NCI-H510A treated with DMSO at 0.1 percent for 48 hours (cell line): ENCODE measurements at regions not wholly inside any gene's neighbourhood (a gene's known extent, or its start where the extent isn't known, plus 50 kb on each side); places are given as distances from the start of the nearest gene placed in this dataset.
"Not testable (repeated sequence)": the region's sequence is repeated elsewhere in the genome, so short reads cannot be mapped to it uniquely, and the experiment has no call there.

Experiments
- DNase-seq: peaks from one replicate; lab custom pipeline; 2025; lab: John Stamatoyannopoulos, UW

DNA sequence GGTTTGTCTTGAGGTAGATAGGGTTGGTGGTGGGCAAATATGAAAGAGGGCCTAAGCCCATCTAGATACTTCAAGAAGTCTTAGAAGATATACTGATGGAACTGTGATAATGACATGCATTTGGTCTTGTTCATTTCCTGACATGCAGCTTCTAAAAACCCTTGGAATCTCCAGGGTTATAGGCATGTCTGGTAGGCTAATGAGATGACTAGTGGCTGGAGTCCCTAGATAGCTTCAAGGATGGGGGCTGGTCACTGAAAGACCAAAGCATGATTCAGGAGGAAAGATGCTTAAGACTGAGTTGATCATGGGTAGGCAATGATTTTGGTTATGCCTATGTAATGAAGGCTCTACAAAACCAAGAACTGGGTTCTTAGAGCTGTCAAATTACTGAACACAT lies 217.9 kb upstream of the MOCS1 start:
- no peak for DNase-seq

- no peak for DNase-seq
Observed at GRCh38 chr6:40148882-40149573, 214.8 kb upstream of the MOCS1 start.

GRCh38 chr6:40146902-40147301 lies 212.6 kb upstream of the MOCS1 start:
- DNase-seq, result no peak

DNA sequence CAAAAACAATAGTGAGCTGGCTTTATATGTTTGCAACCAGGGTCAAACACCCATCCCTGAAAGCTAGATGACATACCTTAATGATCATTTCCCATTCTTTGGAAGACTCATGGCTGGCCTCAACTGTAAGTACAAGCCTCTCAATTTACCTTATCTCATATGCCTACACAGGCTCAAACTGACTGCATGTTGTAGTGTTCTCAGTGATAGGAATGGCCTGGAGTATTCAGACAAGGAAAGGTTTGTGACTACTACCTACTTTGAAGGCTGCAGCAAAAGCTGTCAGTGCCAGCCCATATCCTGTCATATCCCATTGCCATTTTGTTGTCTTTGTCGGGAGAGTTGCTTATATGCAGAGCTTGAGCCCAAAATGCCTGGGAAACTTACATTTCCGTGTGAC lies 205.2 kb upstream of the MOCS1 start:
- DNase-seq, result no peak

- no peak for DNase-seq
Observed at GRCh38 chr6:40138273-40138720, 204.0 kb upstream of the MOCS1 start.

DNA sequence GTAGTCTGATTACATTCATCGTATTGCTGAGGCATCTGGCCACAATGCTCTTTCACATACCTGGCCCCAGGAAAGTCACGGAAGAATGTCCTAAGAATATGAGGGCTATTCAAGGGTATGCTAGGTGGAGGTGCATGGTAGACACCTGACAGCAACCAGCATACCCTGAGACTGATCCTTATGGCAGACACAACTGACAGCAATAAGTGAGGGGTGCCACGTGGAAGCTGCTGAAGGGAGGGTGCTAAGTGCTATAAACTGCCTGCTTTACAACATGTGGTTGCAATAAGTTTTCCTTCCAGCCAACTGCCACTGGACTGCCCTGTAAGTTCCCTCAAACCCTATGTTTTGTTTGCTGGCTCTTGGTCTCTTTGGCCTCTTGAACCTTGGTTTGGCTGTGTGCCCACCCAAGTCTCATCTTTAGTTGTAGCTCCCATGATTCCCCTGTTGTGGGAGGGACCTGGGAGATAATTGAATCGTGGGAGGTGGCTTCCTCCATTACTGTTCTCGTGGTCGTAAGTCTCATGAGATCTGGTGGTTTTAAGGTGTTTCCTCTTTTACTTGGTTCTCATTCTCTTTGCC lies 201.3 kb upstream of the MOCS1 start:
- no peak for DNase-seq

GRCh38 chr6:40133981-40134380 lies 199.7 kb upstream of the MOCS1 start:
- not testable (repeated sequence) for DNase-seq

DNA sequence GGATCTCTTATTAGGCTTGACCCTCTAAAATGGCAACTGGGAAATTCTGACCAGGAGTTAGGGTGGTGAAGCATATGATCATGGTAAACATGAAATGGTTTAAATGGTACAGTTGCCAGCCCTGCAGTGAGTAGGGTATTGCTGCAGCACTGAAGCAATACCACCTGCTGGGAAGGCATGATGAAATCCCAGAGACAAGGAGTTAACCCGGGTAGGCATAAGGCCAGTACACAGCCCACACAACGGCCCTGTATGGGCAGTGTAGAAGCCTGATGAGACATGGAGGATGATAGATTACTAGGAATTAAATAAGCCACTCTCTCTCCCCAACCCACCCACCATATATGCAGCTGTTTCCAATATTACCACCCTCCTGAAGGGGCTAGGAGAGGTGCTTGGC lies 197.4 kb upstream of the MOCS1 start:
- no peak for DNase-seq

DNA sequence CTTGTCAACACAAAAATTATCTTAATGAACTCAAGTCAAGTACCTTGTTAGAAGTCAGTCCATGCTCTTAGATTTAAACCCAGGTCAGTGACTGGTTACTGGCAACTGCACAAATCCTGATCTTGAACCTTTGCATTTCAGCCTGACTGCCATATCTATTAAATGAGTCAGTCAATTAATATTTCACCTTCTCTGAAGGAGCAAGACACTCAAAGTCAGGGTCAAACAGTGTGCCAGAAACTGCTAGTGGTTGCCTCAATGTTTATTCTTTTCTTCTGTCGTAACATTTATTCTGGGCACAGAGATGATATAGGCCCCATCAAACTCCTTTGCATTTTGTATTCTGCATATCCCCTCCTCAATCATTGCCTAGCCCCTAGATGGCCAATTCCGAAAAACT lies 193.9 kb upstream of the MOCS1 start:
- DNase-seq, result no peak

DNA sequence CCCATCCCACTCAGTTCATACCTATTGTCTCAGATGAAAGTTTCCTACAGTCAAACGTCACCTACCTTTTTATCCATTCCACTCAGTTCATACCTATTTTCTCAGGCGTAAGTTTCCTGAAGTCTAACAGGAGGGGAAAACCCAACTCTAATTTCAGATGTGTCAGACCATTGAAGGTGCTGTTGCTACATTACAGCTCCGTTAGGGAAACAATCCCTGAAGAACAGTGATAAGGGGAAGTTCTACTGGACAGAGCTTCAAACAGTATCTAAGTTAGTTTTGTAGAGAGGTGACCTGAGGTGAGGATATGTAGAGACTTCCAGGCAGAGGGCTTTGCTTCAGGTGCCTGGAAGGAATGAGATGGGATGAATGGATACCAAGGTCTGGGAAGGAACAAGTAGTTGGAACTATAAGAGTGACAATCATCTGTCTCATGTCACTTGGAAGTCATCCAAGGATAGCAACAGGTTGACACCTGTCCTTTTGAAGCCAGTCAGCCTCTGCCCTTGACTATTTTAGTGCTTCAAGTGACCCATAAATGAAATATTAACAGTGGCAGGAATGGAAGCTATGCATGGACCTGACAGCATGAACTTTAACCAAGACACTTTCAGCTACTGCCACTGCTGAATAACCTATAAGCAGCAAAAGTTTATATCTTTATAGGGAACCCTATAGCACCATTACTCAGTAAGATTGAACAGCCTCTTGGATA lies 191.6 kb upstream of the MOCS1 start:
- DNase-seq, result no peak

DNA sequence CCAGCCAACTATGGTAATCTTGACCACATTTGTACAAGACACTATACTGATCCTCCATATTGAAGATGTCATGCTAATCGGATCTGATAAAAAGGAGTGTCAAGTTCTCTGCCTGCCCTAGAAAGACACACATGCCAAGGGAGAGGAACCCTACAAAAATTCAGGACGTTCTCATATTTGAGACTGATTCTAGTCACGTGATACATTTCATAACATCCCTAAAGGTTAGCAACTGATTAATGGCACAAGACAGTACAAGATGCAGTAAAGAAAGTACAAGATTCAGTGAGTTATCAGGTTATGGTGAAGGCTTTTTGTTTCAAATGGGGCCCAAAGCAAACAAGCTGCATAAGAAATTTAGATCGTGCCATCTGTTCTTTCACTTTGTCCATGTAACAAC lies 190.7 kb upstream of the MOCS1 start:
- no peak for DNase-seq

DNA sequence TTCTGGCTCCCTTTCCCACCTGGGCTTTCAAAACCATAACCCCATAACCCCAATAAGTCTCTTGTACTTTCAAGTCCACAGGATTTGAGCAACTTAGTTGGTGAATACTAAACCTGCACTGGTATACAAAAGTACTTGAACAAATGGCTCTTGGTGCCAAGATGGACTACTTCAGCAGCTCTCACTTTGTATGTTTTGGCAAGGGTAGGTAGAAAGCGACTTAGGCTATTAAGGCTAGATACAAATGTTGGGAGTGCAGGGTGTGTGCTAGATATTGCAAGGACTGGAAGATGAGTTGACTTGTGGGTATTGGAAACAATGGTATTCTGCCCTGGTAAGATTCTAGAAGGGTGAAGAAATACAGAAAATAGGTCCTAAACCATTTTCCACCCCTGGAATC lies 182.6 kb upstream of the MOCS1 start:
- DNase-seq, result no peak

DNA sequence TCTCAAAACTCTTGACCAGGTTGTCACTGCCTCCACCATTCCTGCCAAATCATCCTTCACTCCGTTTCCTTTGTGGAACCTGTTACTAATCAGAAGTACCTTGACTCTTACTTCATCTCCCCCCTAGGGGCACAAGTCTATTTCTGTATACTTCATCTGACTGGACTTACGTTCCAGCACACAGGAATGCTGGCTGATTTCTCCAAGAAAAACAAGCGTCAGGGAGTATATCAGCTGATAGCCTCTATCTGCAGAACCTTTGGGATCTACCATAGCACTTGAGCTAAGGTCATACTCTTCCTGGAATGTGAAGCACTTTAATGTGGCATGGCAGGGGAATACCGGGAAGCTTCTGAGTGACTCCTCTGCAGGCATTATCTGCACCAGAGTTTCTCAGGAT lies 178.1 kb upstream of the MOCS1 start:
- DNase-seq, result no peak

DNA sequence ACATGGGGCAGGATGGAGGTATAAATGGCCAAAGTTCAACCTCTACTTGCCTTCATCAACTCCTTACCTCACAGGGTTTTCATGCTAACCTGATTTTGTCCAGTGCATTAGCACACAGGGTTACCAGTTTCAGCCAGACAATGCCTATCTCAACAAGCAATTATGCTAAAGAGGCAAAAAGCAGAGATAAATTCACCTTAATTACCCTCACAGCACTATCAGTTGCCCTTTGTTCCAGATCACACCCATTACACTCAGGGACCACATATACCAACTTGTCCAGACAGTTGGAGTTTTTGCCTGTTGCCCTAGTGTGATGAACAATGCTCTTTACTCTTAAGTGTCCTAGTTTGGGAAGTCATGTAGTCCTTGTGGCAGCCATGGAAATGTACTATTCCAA lies 174.5 kb upstream of the MOCS1 start:
- no peak for DNase-seq

GRCh38 chr6:40106840-40107239 lies 172.6 kb upstream of the MOCS1 start:
- no peak for DNase-seq

GRCh38 chr6:40098774-40099173 lies 164.5 kb upstream of the MOCS1 start:
- DNase-seq, result no peak

- no peak for DNase-seq
Observed at GRCh38 chr6:40097590-40097989, 163.3 kb upstream of the MOCS1 start.

DNA sequence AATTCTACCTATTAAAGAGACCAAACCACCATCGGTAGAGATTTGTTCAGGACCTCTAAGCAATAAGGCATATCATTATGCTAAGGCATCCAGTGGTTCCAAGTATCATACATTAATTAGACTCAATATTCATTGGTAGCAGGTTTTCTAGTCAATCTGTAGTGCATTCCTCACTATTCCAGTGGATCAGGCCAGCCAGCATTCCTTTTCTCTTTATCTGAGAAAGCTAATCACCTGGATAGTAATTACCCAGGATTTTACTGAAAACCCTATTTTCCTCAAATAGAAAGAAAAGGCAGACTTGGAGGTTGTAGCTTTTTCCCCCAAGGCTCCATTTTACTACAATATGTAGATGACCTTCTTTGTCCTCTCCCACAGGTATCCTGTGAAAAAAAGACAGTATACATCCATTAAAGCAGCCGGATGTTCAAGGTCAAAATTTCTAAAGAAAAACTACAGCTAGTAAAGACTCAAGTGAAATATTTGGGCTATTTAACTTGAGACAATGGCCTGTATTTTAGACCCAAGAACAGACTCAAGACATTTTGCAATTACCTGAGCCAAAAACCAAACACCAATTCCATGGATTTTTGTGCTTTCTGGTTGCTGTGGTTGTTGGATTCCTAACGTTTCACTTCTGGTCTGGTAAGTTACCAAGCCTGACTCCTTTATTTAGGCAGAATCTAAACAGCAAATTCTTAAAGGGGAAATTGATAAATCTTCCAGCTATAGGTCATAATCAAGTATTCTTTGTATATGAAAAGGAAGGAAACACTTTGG lies 149.1 kb upstream of the MOCS1 start:
- DNase-seq, result no peak

GRCh38 chr6:40082278-40083043 lies 148.2 kb upstream of the MOCS1 start:
- no peak for DNase-seq

GRCh38 chr6:40077736-40078135 lies 143.5 kb upstream of the MOCS1 start:
- DNase-seq, result no peak

GRCh38 chr6:40077315-40077714 lies 143.1 kb upstream of the MOCS1 start:
- DNase-seq, result no peak

GRCh38 chr6:40075056-40075590 lies 140.9 kb upstream of the MOCS1 start:
- DNase-seq, result no peak
